ENCODE measurements at regions not wholly inside any gene's neighbourhood (a gene's known extent, or its start where the extent isn't known, plus 50 kb on each side); places are given as distances from the start of the nearest gene placed in this dataset.

- H3K9me3 Mint-ChIP-seq, result no peaks in the 10 kb centered on the region
- H3K27ac Mint-ChIP-seq, result no peak overlapping the region
- no peak for DNase-seq (ENCODE audit: low spot score)
- Histone ChIP-seq H3K79me2 (ENCODE audit: low read depth) (no peaks in the 10 kb centered on the region), H3K9ac (no peak overlapping the region), H3K36me3 (no peaks in the 10 kb centered on the region), H4K20me1 (ENCODE audit: low read depth) (no peaks in the 10 kb centered on the region), H3K4me1 (no peaks in the 10 kb centered on the region), H3K27ac (no peak overlapping the region), H3K4me2 (no peak overlapping the region), H3K9me3 (ENCODE audit: low read depth) (no peaks in the 10 kb centered on the region), H3K27me3 (no peaks in the 10 kb centered on the region), H3F3A (ENCODE audit: low read depth) (no peaks in the 10 kb centered on the region), H3K4me3 (no peak overlapping the region), H2AFZ (replicated peaks) (no peak overlapping the region)
- H3K4me3 Mint-ChIP-seq, result no peak overlapping the region
- H3K36me3 Mint-ChIP-seq, result no peaks in the 10 kb centered on the region
- peaks cover 2% of the 10 kb centered on the region for H3K4me1 Mint-ChIP-seq
- TF ChIP-seq EZH2phosphoT487 (IDR thresholded peaks at IDR 0.05), result no peak
- no peak for TF ChIP-seq EZH2 (IDR thresholded peaks at IDR 0.05)
- TF ChIP-seq, protein P1, sequence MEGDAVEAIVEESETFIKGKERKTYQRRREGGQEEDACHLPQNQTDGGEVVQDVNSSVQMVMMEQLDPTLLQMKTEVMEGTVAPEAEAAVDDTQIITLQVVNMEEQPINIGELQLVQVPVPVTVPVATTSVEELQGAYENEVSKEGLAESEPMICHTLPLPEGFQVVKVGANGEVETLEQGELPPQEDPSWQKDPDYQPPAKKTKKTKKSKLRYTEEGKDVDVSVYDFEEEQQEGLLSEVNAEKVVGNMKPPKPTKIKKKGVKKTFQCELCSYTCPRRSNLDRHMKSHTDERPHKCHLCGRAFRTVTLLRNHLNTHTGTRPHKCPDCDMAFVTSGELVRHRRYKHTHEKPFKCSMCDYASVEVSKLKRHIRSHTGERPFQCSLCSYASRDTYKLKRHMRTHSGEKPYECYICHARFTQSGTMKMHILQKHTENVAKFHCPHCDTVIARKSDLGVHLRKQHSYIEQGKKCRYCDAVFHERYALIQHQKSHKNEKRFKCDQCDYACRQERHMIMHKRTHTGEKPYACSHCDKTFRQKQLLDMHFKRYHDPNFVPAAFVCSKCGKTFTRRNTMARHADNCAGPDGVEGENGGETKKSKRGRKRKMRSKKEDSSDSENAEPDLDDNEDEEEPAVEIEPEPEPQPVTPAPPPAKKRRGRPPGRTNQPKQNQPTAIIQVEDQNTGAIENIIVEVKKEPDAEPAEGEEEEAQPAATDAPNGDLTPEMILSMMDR (IDR thresholded peaks at IDR 0.05), result no peak
- peaks cover 5% of the 10 kb centered on the region for H3K27me3 Mint-ChIP-seq (ENCODE audit: insufficient read depth, low read depth)
Observed at GRCh38 chr6:155542036-155542435, 86.4 kb upstream of the NOX3 start.

- H3K9me3 Mint-ChIP-seq, result peaks cover 7% of the 10 kb centered on the region
- no peak overlapping the region for H3K27ac Mint-ChIP-seq
Observed at GRCh38 chr6:155538708-155539390, 83.2 kb upstream of the NOX3 start.

GRCh38 chr6:155534678-155535077 is 79.0 kb upstream of the NOX3 start:
- TF ChIP-seq EZH2 (IDR thresholded peaks at IDR 0.05) (no peak), EZH2phosphoT487 (IDR thresholded peaks at IDR 0.05) (no peak)
- TF ChIP-seq, protein P1 (IDR thresholded peaks at IDR 0.05), result no peak
- H3K79me2 ChIP-seq (ENCODE audit: low read depth), result no peaks in the 10 kb centered on the region
- no peaks in the 10 kb centered on the region for H3K36me3 ChIP-seq
- no peaks in the 10 kb centered on the region for H3K4me1 ChIP-seq
- Mint-ChIP-seq H3K36me3 (peaks cover 2% of the 10 kb centered on the region), H3K27ac (no peak overlapping the region), H3K9me3 (peaks cover 16% of the 10 kb centered on the region), H3K4me3 (no peak overlapping the region), H3K4me1 (no peaks in the 10 kb centered on the region), H3K27me3 (ENCODE audit: insufficient read depth, low read depth) (no peaks in the 10 kb centered on the region)
- no peak overlapping the region for H2AFZ ChIP-seq (replicated peaks)
- no peak overlapping the region for H3K4me3 ChIP-seq
- H4K20me1 ChIP-seq (ENCODE audit: low read depth), result no peaks in the 10 kb centered on the region
- no peak overlapping the region for H3K27ac ChIP-seq
- H3F3A ChIP-seq (ENCODE audit: low read depth), result no peaks in the 10 kb centered on the region
- H3K4me2 ChIP-seq, result no peak overlapping the region
- H3K9me3 ChIP-seq (ENCODE audit: low read depth), result no peaks in the 10 kb centered on the region
- H3K27me3 ChIP-seq, result no peaks in the 10 kb centered on the region
- H3K9ac ChIP-seq, result no peak overlapping the region
- no peak for DNase-seq (ENCODE audit: low spot score)

More at GRCh38 chr6:155538708-155539390, 83.2 kb upstream of the NOX3 start:
- no peaks in the 10 kb centered on the region for H3F3A ChIP-seq (ENCODE audit: low read depth)
- no peaks in the 10 kb centered on the region for H3K79me2 ChIP-seq (ENCODE audit: low read depth)
- H3K36me3 Mint-ChIP-seq, result peaks cover 2% of the 10 kb centered on the region
- TF ChIP-seq EZH2phosphoT487 (IDR thresholded peaks at IDR 0.05), result no peak
- no peak for TF ChIP-seq EZH2 (IDR thresholded peaks at IDR 0.05)
- TF ChIP-seq, protein P1 (IDR thresholded peaks at IDR 0.05), result no peak
- H3K9ac ChIP-seq, result no peak overlapping the region
- H3K36me3 ChIP-seq, result no peaks in the 10 kb centered on the region
- H3K4me2 ChIP-seq, result no peak overlapping the region
- H3K9me3 ChIP-seq (ENCODE audit: low read depth), result no peaks in the 10 kb centered on the region
- no peak overlapping the region for H3K4me3 ChIP-seq
- H3K27me3 ChIP-seq, result no peaks in the 10 kb centered on the region
- no peak overlapping the region for H2AFZ ChIP-seq (replicated peaks)
- H3K4me3 Mint-ChIP-seq, result no peak overlapping the region
- H3K4me1 ChIP-seq, result no peaks in the 10 kb centered on the region
- no peaks in the 10 kb centered on the region for H4K20me1 ChIP-seq (ENCODE audit: low read depth)
- H3K27ac ChIP-seq, result no peak overlapping the region
- no peaks in the 10 kb centered on the region for H3K27me3 Mint-ChIP-seq (ENCODE audit: insufficient read depth, low read depth)
- no peak for DNase-seq (ENCODE audit: low spot score)
- peaks cover 2% of the 10 kb centered on the region for H3K4me1 Mint-ChIP-seq

Measured in neural progenitor cell (in vitro differentiated cells).